ENCODE measurements at regions not wholly inside any gene's neighbourhood (a gene's known extent, or its start where the extent isn't known, plus 50 kb on each side); places are given as distances from the start of the nearest gene placed in this dataset.

GRCh38 chr12:93203361-93203760, 174.4 kb upstream of the NUDT4 start:
- TF ChIP-seq CTCF (conservative IDR thresholded peaks at IDR 0.05; ENCODE audit: low read depth in 2 of 2), result no peak
- no peak for TF ChIP-seq POLR2AphosphoS5 (IDR thresholded peaks at IDR 0.05; ENCODE audit: low read depth)
- no peak for TF ChIP-seq CREB1 (CRISPR knock-in tag; IDR thresholded peaks at IDR 0.05; ENCODE audit: low read depth)
- TF ChIP-seq EZH2 (IDR thresholded peaks at IDR 0.05; ENCODE audit: low read depth, unreplicated experiment), result no peak
- TF ChIP-seq ZNF114 (CRISPR knock-in tag; IDR thresholded peaks at IDR 0.05), result no peak
- no peak for TF ChIP-seq ZNF462 (CRISPR knock-in tag; IDR thresholded peaks at IDR 0.05)
- TF ChIP-seq EZH2phosphoT487 (IDR thresholded peaks at IDR 0.05; ENCODE audit: unreplicated experiment), result no peak
- TF ChIP-seq REST (IDR thresholded peaks at IDR 0.05; ENCODE audit: unreplicated experiment), result no peak
- no peak for TF ChIP-seq JUNB (IDR thresholded peaks at IDR 0.05; ENCODE audit: unreplicated experiment)
- TF ChIP-seq ETS1 (IDR thresholded peaks at IDR 0.05), result no peak
- no peak for TF ChIP-seq ZNF331 (CRISPR knock-in tag; IDR thresholded peaks at IDR 0.05; ENCODE audit: low read depth)
